H9 (cell line): ENCODE measurements at regions not wholly inside any gene's neighbourhood (a gene's known extent, or its start where the extent isn't known, plus 50 kb on each side); places are given as distances from the start of the nearest gene placed in this dataset.
"Not testable (repeated sequence)": the region's sequence is repeated elsewhere in the genome, so short reads cannot be mapped to it uniquely, and the experiment has no call there.

Source experiments
- DNase-seq: peaks from one replicate; pipeline ENCODE4 v3.0.0-alpha.2; 2017
- H2AFZ ChIP-seq: one replicate; pipeline ENCODE4 v1.6.1; 2013; ENCODE audit warnings: mild to moderate bottlenecking, low read length, control low read depth, moderate library complexity
- H2AK5ac ChIP-seq: 2 replicates; pipeline ENCODE4 v1.6.1; 2013; ENCODE audit warnings: low read length, control low read depth, mixed read lengths; ENCODE audit not compliant: insufficient read length
- H2BK120ac ChIP-seq: one replicate; pipeline ENCODE4 v1.6.1; 2013; ENCODE audit warnings: low read depth, mild to moderate bottlenecking, low read length, control low read depth, inconsistent platforms; ENCODE audit not compliant: poor library complexity, severe bottlenecking
- H2BK12ac ChIP-seq: 2 replicates; pipeline ENCODE4 v1.6.1; 2013; ENCODE audit warnings: low read length, control low read depth, mixed read lengths, low read depth; ENCODE audit not compliant: insufficient read length
- H2BK15ac ChIP-seq: 2 replicates; pipeline ENCODE4 v1.6.1; 2013; ENCODE audit warnings: low read depth, low read length, control low read depth
- H2BK20ac ChIP-seq: one replicate; pipeline ENCODE4 v1.6.1; 2013; ENCODE audit warnings: low read depth, mild to moderate bottlenecking, low read length, control low read depth, inconsistent platforms; ENCODE audit not compliant: poor library complexity, severe bottlenecking
- H2BK5ac ChIP-seq: 2 replicates; pipeline ENCODE4 v1.6.1; 2013; ENCODE audit warnings: low read length, control low read depth, mixed read lengths; ENCODE audit not compliant: insufficient read length
- H3K14ac ChIP-seq: 2 replicates; pipeline ENCODE4 v1.6.1; 2013; ENCODE audit warnings: low read length, control low read depth; ENCODE audit not compliant: insufficient read depth
- H3K18ac ChIP-seq: 2 replicates; pipeline ENCODE4 v1.6.1; 2013; ENCODE audit warnings: low read depth, mild to moderate bottlenecking, mixed read lengths, low read length, control low read depth; ENCODE audit not compliant: insufficient read length
- H3K23ac ChIP-seq: 2 replicates; pipeline ENCODE4 v1.6.1; 2013; ENCODE audit warnings: low read length, control low read depth, mixed read lengths, low read depth; ENCODE audit not compliant: insufficient read length
- H3K23me2 ChIP-seq: 2 replicates; pipeline ENCODE4 v1.6.1; 2013; ENCODE audit warnings: low read depth, mild to moderate bottlenecking, mixed read lengths, low read length, control low read depth; ENCODE audit not compliant: insufficient read length, poor library complexity, severe bottlenecking
- H3K27ac ChIP-seq: 2 replicates; pipeline ENCODE4 v1.5.1; 2013; ENCODE audit warnings: low read length, control low read depth, mixed read lengths, low read depth; ENCODE audit not compliant: insufficient read length
- H3K27me3 ChIP-seq: 2 replicates; pipeline ENCODE4 v1.6.1; 2013; ENCODE audit warnings: low read length, control low read depth, inconsistent platforms; ENCODE audit not compliant: insufficient read depth
- H3K4ac ChIP-seq: 2 replicates; pipeline ENCODE4 v1.6.1; 2013; ENCODE audit warnings: low read depth, mild to moderate bottlenecking, control low read depth, inconsistent platforms, low read length, moderate library complexity
- H3K4me1 ChIP-seq: 2 replicates; pipeline ENCODE4 v1.6.1; 2013; ENCODE audit warnings: low read length, control low read depth, inconsistent platforms; ENCODE audit not compliant: insufficient read depth
- H3K4me2 ChIP-seq: 2 replicates; pipeline ENCODE4 v1.6.1; 2013; ENCODE audit warnings: low read length, control low read depth, mixed read lengths; ENCODE audit not compliant: insufficient read length, insufficient read depth
- H3K56ac ChIP-seq: 2 replicates; pipeline ENCODE4 v1.6.1; 2013; ENCODE audit warnings: low read depth, mild to moderate bottlenecking, mixed read lengths, low read length, control low read depth; ENCODE audit not compliant: insufficient read length
- H3K79me1 ChIP-seq: 2 replicates; pipeline ENCODE4 v1.6.1; 2013; ENCODE audit warnings: low read depth, mild to moderate bottlenecking, moderate library complexity, low read length, control low read depth, inconsistent platforms; ENCODE audit not compliant: insufficient read depth, poor library complexity, severe bottlenecking
- H3K79me2 ChIP-seq: 2 replicates; pipeline ENCODE4 v1.6.1; 2013; ENCODE audit warnings: low read length, control low read depth, inconsistent platforms; ENCODE audit not compliant: insufficient read depth
- H3K9ac ChIP-seq: 2 replicates; pipeline ENCODE4 v1.6.1; 2013; ENCODE audit warnings: low read length, control low read depth, mixed read lengths; ENCODE audit not compliant: insufficient read length; ENCODE audit errors: extremely low read depth
- H3K9me3 ChIP-seq: one replicate; pipeline ENCODE4 v1.6.1; 2013; ENCODE audit warnings: low read depth, low read length, inconsistent platforms; ENCODE audit not compliant: control insufficient read depth
- H3T11ph ChIP-seq: one replicate; pipeline ENCODE4 v1.6.1; 2013; ENCODE audit warnings: mild to moderate bottlenecking, low read length, control low read depth, inconsistent platforms
- H4K20me1 ChIP-seq: one replicate; pipeline ENCODE4 v1.6.1; 2013; ENCODE audit not compliant: control insufficient read depth, insufficient read length, insufficient read depth
- H4K5ac ChIP-seq: 2 replicates; pipeline ENCODE4 v1.6.1; 2013; ENCODE audit warnings: low read depth, mild to moderate bottlenecking, mixed read lengths, low read length, control low read depth; ENCODE audit not compliant: insufficient read length
- H4K8ac ChIP-seq: replicated peaks from 2 replicates; pipeline ENCODE4 v1.6.1; 2013; ENCODE audit warnings: low read length, control low read depth, mixed read lengths, low read depth; ENCODE audit not compliant: insufficient read length
- H4K91ac ChIP-seq: 2 replicates; pipeline ENCODE4 v1.6.1; 2013; ENCODE audit warnings: low read depth, mild to moderate bottlenecking, moderate library complexity, mixed read lengths, low read length, control low read depth; ENCODE audit not compliant: insufficient read length
- H3K27ac Mint-ChIP-seq, 3 experiments: 2 replicates in 2 of 3; 3 replicates in 1 of 3; pipeline ENCODE4 v1.8.0; 2020 to 2021; ENCODE audit warnings: mixed read lengths in 3 of 3, mild to moderate bottlenecking in 1 of 3, moderate library complexity in 1 of 3
- H3K27me3 Mint-ChIP-seq: 2 replicates; pipeline ENCODE4 v1.8.0; 2021; ENCODE audit warnings: low read depth, mild to moderate bottlenecking, moderate library complexity, mixed read lengths
- H3K36me3 Mint-ChIP-seq, 3 experiments: 2 replicates in 2 of 3; 3 replicates in 1 of 3; pipeline ENCODE4 v1.8.0; 2020 to 2021; ENCODE audit warnings: low read depth in 3 of 3, mixed read lengths in 3 of 3; ENCODE audit not compliant: insufficient read depth in 1 of 3
- H3K4me1 Mint-ChIP-seq, 2 experiments: 2 replicates each; pipeline ENCODE4 v1.8.0; 2020; ENCODE audit warnings: mixed read lengths in 2 of 2
- H3K4me3 Mint-ChIP-seq, 2 experiments: 2 replicates in 1 of 2; 3 replicates in 1 of 2; pipeline ENCODE4 v1.8.0; 2020 to 2021; ENCODE audit warnings: mild to moderate bottlenecking in 2 of 2, mixed read lengths in 2 of 2, moderate library complexity in 1 of 2
- H3K9me3 Mint-ChIP-seq, 2 experiments: 2 replicates in 1 of 2; 3 replicates in 1 of 2; pipeline ENCODE4 v1.8.0; 2020; ENCODE audit warnings: mild to moderate bottlenecking in 2 of 2, mixed read lengths in 2 of 2, moderate library complexity in 1 of 2
- WGBS: extraction: QIAGEN DNeasy Blood & Tissue Kit; methylation state at CpG from one replicate; pipeline ENCODE4 v1.1.7; 2013; ENCODE audit warnings: missing lambda C conversion rate, low lambda C conversion rate, mixed read lengths; ENCODE audit not compliant: insufficient read length; ENCODE audit errors: extremely low coverage; 5-methylcytosine and 5-hydroxymethylcytosine counted together

- not testable (repeated sequence) for H3K4me1 Mint-ChIP-seq
Observed at GRCh38 chr15:21324720-21325460, 115.4 kb downstream of the POTEB3 start.

GRCh38 chr15:21284353-21284752 is 155.9 kb downstream of the POTEB3 start:
- not testable (repeated sequence) for H3K23ac ChIP-seq, H2BK20ac ChIP-seq, H3K27me3 ChIP-seq, H3K56ac ChIP-seq, H3K4me3 Mint-ChIP-seq, H2BK15ac ChIP-seq, H3K4me1 Mint-ChIP-seq, H4K20me1 ChIP-seq, H3K14ac ChIP-seq, H3K79me2 ChIP-seq, H2BK120ac ChIP-seq, H3K18ac ChIP-seq, H3K27me3 Mint-ChIP-seq, H2BK5ac ChIP-seq, DNase-seq, H3K23me2 ChIP-seq, H2AK5ac ChIP-seq, H3K4ac ChIP-seq, H3K27ac ChIP-seq, H2BK12ac ChIP-seq, H3K9me3 Mint-ChIP-seq, H4K5ac ChIP-seq, H3K36me3 Mint-ChIP-seq, H3K4me1 ChIP-seq, H3K4me2 ChIP-seq, H3T11ph ChIP-seq, H4K8ac ChIP-seq, H2AFZ ChIP-seq, H3K9me3 ChIP-seq, H4K91ac ChIP-seq, H3K27ac Mint-ChIP-seq, H3K79me1 ChIP-seq, H3K9ac ChIP-seq
- WGBS = no CpG with 5 or more reads among the region's 2 CpGs

More at GRCh38 chr15:21324720-21325460, 115.4 kb downstream of the POTEB3 start:
- not testable (repeated sequence) for H3K23ac ChIP-seq, H2BK15ac ChIP-seq, H3K9ac ChIP-seq, H2BK120ac ChIP-seq, H3K9me3 ChIP-seq, H2AFZ ChIP-seq, H3K36me3 Mint-ChIP-seq, H4K8ac ChIP-seq, H3K4me1 ChIP-seq, H3K79me2 ChIP-seq, H2BK12ac ChIP-seq, H3K23me2 ChIP-seq, DNase-seq, H2BK20ac ChIP-seq, H3K4me2 ChIP-seq, H3K27ac ChIP-seq, H3K27me3 ChIP-seq, H2AK5ac ChIP-seq, H3T11ph ChIP-seq, H3K79me1 ChIP-seq, H2BK5ac ChIP-seq, H4K5ac ChIP-seq, H4K91ac ChIP-seq, H3K4ac ChIP-seq, H4K20me1 ChIP-seq, H3K27ac Mint-ChIP-seq, H3K56ac ChIP-seq, H3K27me3 Mint-ChIP-seq, H3K4me3 Mint-ChIP-seq, H3K18ac ChIP-seq, H3K14ac ChIP-seq
- H3K9me3 Mint-ChIP-seq = peaks cover 18 to 20% of the 10 kb centered on the region in 2 experiments
- WGBS = no CpG with 5 or more reads among the region's 68 CpGs
